Skeletal muscle satellite cell (primary cell): ENCODE measurements at regions not wholly inside any gene's neighbourhood (a gene's known extent, or its start where the extent isn't known, plus 50 kb on each side); places are given as distances from the start of the nearest gene placed in this dataset.

Source experiments
- H3K27me3 ChIP-seq: 2 replicates; pipeline ENCODE4 v1.7.0; 2013; ENCODE audit warnings: low read length; ENCODE audit not compliant: control insufficient read depth, insufficient read depth
- H3K36me3 ChIP-seq: 2 replicates; pipeline ENCODE4 v1.7.0; 2013; ENCODE audit warnings: mild to moderate bottlenecking, control low read depth, low read length; ENCODE audit not compliant: insufficient read depth
- H3K4me1 ChIP-seq: 2 replicates; pipeline ENCODE4 v1.7.0; 2013; ENCODE audit warnings: low read length; ENCODE audit not compliant: control insufficient read depth, insufficient read depth
- H3K4me2 ChIP-seq: 2 replicates; pipeline ENCODE4 v1.7.0; 2013; ENCODE audit warnings: mild to moderate bottlenecking, low read length
- H3K4me3 ChIP-seq: 2 replicates; pipeline ENCODE4 v1.7.0; 2013; ENCODE audit warnings: low read length
- H3K9ac ChIP-seq: 2 replicates; pipeline ENCODE4 v1.7.0; 2013; ENCODE audit warnings: mild to moderate bottlenecking, low read depth, low read length, moderate library complexity
- H3K9me3 ChIP-seq: replicated peaks from 2 replicates; pipeline ENCODE4 v1.7.0; 2013; ENCODE audit warnings: mild to moderate bottlenecking, control low read depth, low read length

- Histone ChIP-seq H3K9me3 (no peaks in the 10 kb centered on the region), H3K4me2 (no peak overlapping the region), H3K4me1 (no peaks in the 10 kb centered on the region), H3K9ac (no peak overlapping the region), H3K4me3 (no peak overlapping the region), H3K27me3 (no peaks in the 10 kb centered on the region), H3K36me3 (peaks cover 5% of the 10 kb centered on the region)
These were observed 572.0 kb downstream of the UTRN start for GRCh38 chr6:144857086-144857485.

GRCh38 chr6:144862769-144863168 lies 577.6 kb downstream of the UTRN start:
- Histone ChIP-seq H3K4me3 (no peak overlapping the region), H3K9me3 (no peaks in the 10 kb centered on the region), H3K27me3 (no peaks in the 10 kb centered on the region), H3K9ac (no peak overlapping the region), H3K4me1 (no peaks in the 10 kb centered on the region), H3K4me2 (no peak overlapping the region), H3K36me3 (no peaks in the 10 kb centered on the region)

- H3K27me3 ChIP-seq = no peaks in the 10 kb centered on the region
- no peaks in the 10 kb centered on the region for H3K9me3 ChIP-seq
- H3K4me3 ChIP-seq = no peak overlapping the region
- no peak overlapping the region for H3K4me2 ChIP-seq
- H3K4me1 ChIP-seq = no peaks in the 10 kb centered on the region
- H3K36me3 ChIP-seq = no peaks in the 10 kb centered on the region
- H3K9ac ChIP-seq = no peak overlapping the region
These were observed 582.6 kb downstream of the UTRN start for GRCh38 chr6:144867761-144868160.

GRCh38 chr6:144870782-144871181 lies 585.6 kb downstream of the UTRN start:
- no peaks in the 10 kb centered on the region for H3K27me3 ChIP-seq
- H3K9me3 ChIP-seq = no peaks in the 10 kb centered on the region
- H3K36me3 ChIP-seq = no peaks in the 10 kb centered on the region
- no peak overlapping the region for H3K4me3 ChIP-seq
- H3K4me1 ChIP-seq = no peaks in the 10 kb centered on the region
- H3K4me2 ChIP-seq = no peak overlapping the region
- H3K9ac ChIP-seq = no peak overlapping the region

- Histone ChIP-seq H3K9ac (no peak overlapping the region), H3K9me3 (no peaks in the 10 kb centered on the region), H3K27me3 (no peaks in the 10 kb centered on the region), H3K4me3 (no peak overlapping the region), H3K36me3 (no peaks in the 10 kb centered on the region), H3K4me1 (no peaks in the 10 kb centered on the region), H3K4me2 (no peak overlapping the region)
These were observed 588.7 kb downstream of the UTRN start for GRCh38 chr6:144873623-144874378.

GRCh38 chr6:144876689-144877088 lies 591.6 kb downstream of the UTRN start:
- no peaks in the 10 kb centered on the region for H3K27me3 ChIP-seq
- H3K36me3 ChIP-seq = no peaks in the 10 kb centered on the region
- no peak overlapping the region for H3K4me3 ChIP-seq
- no peak overlapping the region for H3K4me2 ChIP-seq
- H3K4me1 ChIP-seq = peaks cover 6% of the 10 kb centered on the region
- no peak overlapping the region for H3K9ac ChIP-seq
- H3K9me3 ChIP-seq = no peaks in the 10 kb centered on the region

- Histone ChIP-seq H3K4me2 (no peak overlapping the region), H3K9me3 (no peaks in the 10 kb centered on the region), H3K4me1 (peaks cover 6% of the 10 kb centered on the region), H3K36me3 (no peaks in the 10 kb centered on the region), H3K4me3 (no peak overlapping the region), H3K9ac (no peak overlapping the region), H3K27me3 (no peaks in the 10 kb centered on the region)
These were observed 592.0 kb downstream of the UTRN start for GRCh38 chr6:144877118-144877517.

GRCh38 chr6:144878577-144878976 lies 593.4 kb downstream of the UTRN start:
- Histone ChIP-seq H3K4me1 (peaks cover 6% of the 10 kb centered on the region), H3K36me3 (no peaks in the 10 kb centered on the region), H3K4me2 (no peak overlapping the region), H3K9me3 (no peaks in the 10 kb centered on the region), H3K4me3 (no peak overlapping the region), H3K27me3 (no peaks in the 10 kb centered on the region), H3K9ac (no peak overlapping the region)

- Histone ChIP-seq H3K4me2 (no peak overlapping the region), H3K9ac (no peak overlapping the region), H3K4me1 (peaks cover 6% of the 10 kb centered on the region), H3K27me3 (no peaks in the 10 kb centered on the region), H3K9me3 (no peaks in the 10 kb centered on the region), H3K4me3 (no peak overlapping the region), H3K36me3 (no peaks in the 10 kb centered on the region)
These were observed 594.3 kb downstream of the UTRN start for GRCh38 chr6:144879436-144879835.

GRCh38 chr6:144882425-144882824 lies 597.3 kb downstream of the UTRN start:
- Histone ChIP-seq H3K4me2 (no peak overlapping the region), H3K9me3 (no peaks in the 10 kb centered on the region), H3K4me1 (peaks cover 6% of the 10 kb centered on the region), H3K27me3 (no peaks in the 10 kb centered on the region), H3K4me3 (no peak overlapping the region), H3K36me3 (no peaks in the 10 kb centered on the region), H3K9ac (no peak overlapping the region)

GRCh38 chr6:144883915-144884314 lies 598.8 kb downstream of the UTRN start:
- Histone ChIP-seq H3K4me3 (no peak overlapping the region), H3K27me3 (no peaks in the 10 kb centered on the region), H3K9me3 (no peaks in the 10 kb centered on the region), H3K9ac (no peak overlapping the region), H3K4me2 (no peak overlapping the region), H3K4me1 (peaks cover 6% of the 10 kb centered on the region), H3K36me3 (no peaks in the 10 kb centered on the region)

GRCh38 chr6:144885817-144886216 lies 600.7 kb downstream of the UTRN start:
- Histone ChIP-seq H3K4me1 (no peaks in the 10 kb centered on the region), H3K36me3 (no peaks in the 10 kb centered on the region), H3K4me2 (no peak overlapping the region), H3K27me3 (no peaks in the 10 kb centered on the region), H3K9me3 (no peaks in the 10 kb centered on the region), H3K4me3 (no peak overlapping the region), H3K9ac (no peak overlapping the region)
